RWPE1 (cell line): ENCODE measurements at regions not wholly inside any gene's neighbourhood (a gene's known extent, or its start where the extent isn't known, plus 50 kb on each side); places are given as distances from the start of the nearest gene placed in this dataset.

Experiments used
- CTCF ChIA-PET: fragments of 350-600 bp; sonication (Branson Sonifier 250); formaldehyde crosslinking; extraction: SDS; loops from one replicate; lab custom pipeline; 2021; lab: Yijun Ruan, JAX
- POLR2A ChIA-PET: fragments of 400-600 bp; formaldehyde crosslinking; extraction: SDS; loops from one replicate; lab custom pipeline; 2020; ENCODE audit warnings: antibody characterized with exemption; ENCODE audit not compliant: low non-redundant PET; lab: Yijun Ruan, JAX
- DNase-seq: peaks from one replicate; pipeline ENCODE4 v3.0.0; 2012; ENCODE audit warnings: low spot score
- H3K27ac ChIP-seq: fragments of 450-650 bp; 2 replicates; pipeline ENCODE4 v1.5.1; 2017
- CTCF ChIP-seq: fragments of 450-650 bp; conservative IDR thresholded peaks from 2 replicates; pipeline ENCODE4 v1.5.1; 2017; ENCODE audit warnings: low read depth, mild to moderate bottlenecking

- POLR2A ChIA-PET: no interaction called here
- H3K27ac ChIP-seq: no peak overlapping the region
- no peak for DNase-seq
- TF ChIP-seq CTCF: no peak; the same call in 1 of the 2 replicates
- CTCF ChIA-PET: no interaction called here
Observed at GRCh38 chr2:182530636-182531035, 103.8 kb upstream of the PDE1A start.

- no peak overlapping the region for H3K27ac ChIP-seq
- POLR2A ChIA-PET: no interaction called here
- CTCF ChIA-PET: no interaction called here
- DNase-seq: no peak
- no peak for TF ChIP-seq CTCF
Observed at GRCh38 chr2:182540252-182540651, 113.4 kb upstream of the PDE1A start.

- TF ChIP-seq CTCF: no peak
- H3K27ac ChIP-seq: no peak overlapping the region
- POLR2A ChIA-PET: no interaction called here
- DNase-seq: no peak
- CTCF ChIA-PET: no interaction called here
Observed at GRCh38 chr2:182541268-182541667, 114.4 kb upstream of the PDE1A start.

GRCh38 chr2:182542501-182543258 lies 115.8 kb upstream of the PDE1A start:
- ChIA-PET CTCF (interaction anchor here (0.5 kb wide), 1 partner anchor 64 kb away, joined by 3 read pairs; no protein-coding TSS in a partner anchor), POLR2A (no interaction called here)
- TF ChIP-seq CTCF: no peak
- DNase-seq: no peak
- H3K27ac ChIP-seq: no peak overlapping the region

GRCh38 chr2:182543741-182544525 lies 117.1 kb upstream of the PDE1A start:
- ChIA-PET POLR2A (no interaction called here), CTCF (no interaction called here)
- TF ChIP-seq CTCF: no peak
- no peak overlapping the region for H3K27ac ChIP-seq
- DNase-seq: no peak

- no peak for DNase-seq
- TF ChIP-seq CTCF: no peak
- CTCF ChIA-PET: no interaction called here
- POLR2A ChIA-PET: no interaction called here
- H3K27ac ChIP-seq: no peak overlapping the region
Observed at GRCh38 chr2:182545420-182546167, 118.8 kb upstream of the PDE1A start.
